Gastroesophageal sphincter (tissue), 4 donors: ENCODE measurements at regions not wholly inside any gene's neighbourhood (a gene's known extent, or its start where the extent isn't known, plus 50 kb on each side); places are given as distances from the start of the nearest gene placed in this dataset.

Source experiments
- ATAC-seq: fragments of 150-250 bp; one replicate; pipeline ENCODE4 v1.9.1; 2016; ENCODE audit warnings: mild to moderate bottlenecking, moderate library complexity
- H3K27ac ChIP-seq, 4 donors: fragments of 200-600 bp; sonication (generic) in 3 of 4; 1 replicate in 3 of 4; 2 replicates in 1 of 4; pipeline ENCODE4 v1.5.1; 2016 to 2019
- H3K27me3 ChIP-seq: fragments of 200-600 bp; sonication (generic); one replicate; pipeline ENCODE4 v1.5.1; 2019
- H3K36me3 ChIP-seq, 2 donors: fragments of 200-600 bp; sonication (generic); one replicate each; pipeline ENCODE4 v1.5.1; 2019; ENCODE audit warnings: control low read depth in 1 of 2
- H3K4me1 ChIP-seq, 3 donors: fragments of 200-600 bp; sonication (generic); 1 replicate in 2 of 3; 2 replicates in 1 of 3; pipeline ENCODE4 v1.5.1; 2016 to 2019; ENCODE audit warnings: control low read depth in 2 of 3
- H3K4me3 ChIP-seq, 2 donors: fragments of 200-600 bp; sonication (generic); one replicate each; pipeline ENCODE4 v1.5.1; 2019; ENCODE audit warnings: mild to moderate bottlenecking in 1 of 2, moderate library complexity in 1 of 2
- H3K9me3 ChIP-seq, 3 donors: fragments of 200-600 bp; sonication (generic); one replicate each; pipeline ENCODE4 v1.5.1; 2017 to 2019; ENCODE audit warnings: control low read depth in 2 of 3
- EP300 ChIP-seq: sonication (generic); formaldehyde crosslinking; IDR thresholded peaks from one replicate; pipeline ENCODE4 v1.6.1; 2017; ENCODE audit warnings: antibody characterized with exemption, mild to moderate bottlenecking
- POLR2A ChIP-seq, 2 donors: fragments of 450-650 bp; IDR thresholded peaks; one replicate each; pipeline ENCODE4 v1.6.1; 2017; ENCODE audit warnings: antibody characterized with exemption in 2 of 2, mild to moderate bottlenecking in 2 of 2, moderate library complexity in 1 of 2
- POLR2AphosphoS5 ChIP-seq: sonication (generic); formaldehyde crosslinking; IDR thresholded peaks from one replicate; pipeline ENCODE4 v1.6.1; 2017; ENCODE audit warnings: antibody characterized with exemption
- WGBS, 2 donors: methylation state at CpG; one replicate each; pipeline ENCODE4 v1.1.5; 2018; ENCODE audit warnings: low coverage in 1 of 2; 5-methylcytosine and 5-hydroxymethylcytosine counted together
- TF ChIP-seq, protein P1 (sequence below), 4 experiments: fragments of 200-600 bp in 2 of 4; fragments of 450-650 bp in 2 of 4; sonication (generic) in 1 of 4; IDR thresholded peaks; one replicate each; pipeline ENCODE4 v1.5.1; 2017 to 2019; ENCODE audit warnings: antibody characterized with exemption in 4 of 4, mild to moderate bottlenecking in 2 of 4, moderate library complexity in 2 of 4

DNA sequence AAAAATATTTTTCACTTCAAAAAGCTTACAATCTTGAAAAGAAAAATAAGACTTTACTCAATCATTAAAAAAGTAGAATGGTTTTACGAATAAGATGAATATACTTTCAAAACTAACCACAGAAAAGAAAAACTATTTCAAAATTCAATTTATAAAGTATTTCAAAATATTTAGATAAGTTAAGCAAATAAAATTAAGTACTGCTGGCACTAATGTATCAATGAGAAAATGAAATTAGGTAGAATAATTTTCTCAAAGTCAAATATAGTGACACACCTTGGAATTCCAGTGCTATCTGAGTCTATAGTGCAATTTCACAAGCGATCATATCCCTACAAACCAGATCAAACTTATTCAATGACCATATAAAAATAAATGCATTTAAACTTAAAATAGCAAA lies 109.8 kb upstream of the SEMA3A start:
- H3K9me3 ChIP-seq, result no peaks in the 10 kb centered on the region
- WGBS, 2 donors, result 82% methylated on average over 2 of the region's 2 CpGs
- H3K27ac ChIP-seq, result no peak overlapping the region
- ATAC-seq, result no peak
- no peak overlapping the region for H3K4me3 ChIP-seq
- H3K4me1 ChIP-seq, result no peaks in the 10 kb centered on the region
- no peaks in the 10 kb centered on the region for H3K36me3 ChIP-seq
- no peaks in the 10 kb centered on the region for H3K27me3 ChIP-seq
- TF ChIP-seq POLR2A (IDR thresholded peaks at IDR 0.05) (no peak), EP300 (no peak), POLR2AphosphoS5 (no peak)
- TF ChIP-seq, protein P1, sequence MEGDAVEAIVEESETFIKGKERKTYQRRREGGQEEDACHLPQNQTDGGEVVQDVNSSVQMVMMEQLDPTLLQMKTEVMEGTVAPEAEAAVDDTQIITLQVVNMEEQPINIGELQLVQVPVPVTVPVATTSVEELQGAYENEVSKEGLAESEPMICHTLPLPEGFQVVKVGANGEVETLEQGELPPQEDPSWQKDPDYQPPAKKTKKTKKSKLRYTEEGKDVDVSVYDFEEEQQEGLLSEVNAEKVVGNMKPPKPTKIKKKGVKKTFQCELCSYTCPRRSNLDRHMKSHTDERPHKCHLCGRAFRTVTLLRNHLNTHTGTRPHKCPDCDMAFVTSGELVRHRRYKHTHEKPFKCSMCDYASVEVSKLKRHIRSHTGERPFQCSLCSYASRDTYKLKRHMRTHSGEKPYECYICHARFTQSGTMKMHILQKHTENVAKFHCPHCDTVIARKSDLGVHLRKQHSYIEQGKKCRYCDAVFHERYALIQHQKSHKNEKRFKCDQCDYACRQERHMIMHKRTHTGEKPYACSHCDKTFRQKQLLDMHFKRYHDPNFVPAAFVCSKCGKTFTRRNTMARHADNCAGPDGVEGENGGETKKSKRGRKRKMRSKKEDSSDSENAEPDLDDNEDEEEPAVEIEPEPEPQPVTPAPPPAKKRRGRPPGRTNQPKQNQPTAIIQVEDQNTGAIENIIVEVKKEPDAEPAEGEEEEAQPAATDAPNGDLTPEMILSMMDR (IDR thresholded peaks at IDR 0.05), result no peak

DNA sequence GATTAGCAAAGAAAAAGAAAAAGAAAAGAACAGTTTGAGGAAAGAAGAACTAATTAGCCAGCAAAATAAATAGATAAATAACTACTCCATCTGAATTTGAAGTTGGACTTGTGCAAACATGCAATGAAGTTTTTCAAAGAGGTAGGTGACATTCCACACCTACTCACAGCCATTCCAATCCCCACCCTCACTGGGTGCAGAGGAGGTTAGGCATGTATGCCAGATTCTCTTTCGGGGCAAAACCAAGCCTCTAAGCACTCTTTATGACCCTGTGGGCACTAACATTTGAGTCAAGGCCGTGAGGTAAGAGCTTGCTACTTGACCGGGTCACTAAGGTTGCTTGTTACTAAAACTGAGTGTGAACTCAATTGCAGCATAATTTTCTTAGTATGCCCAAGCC lies 108.4 kb upstream of the SEMA3A start:
- H3K9me3 ChIP-seq, result no peaks in the 10 kb centered on the region
- WGBS, 2 donors, result 83% methylated on average over 1 to 3 of the region's 3 CpGs
- no peak overlapping the region for H3K4me3 ChIP-seq
- H3K4me1 ChIP-seq, result no peaks in the 10 kb centered on the region
- H3K27ac ChIP-seq, result peak overlapping the region in 1 of 4 donors; percentile 8
- H3K27me3 ChIP-seq, result no peaks in the 10 kb centered on the region
- no peak for TF ChIP-seq POLR2A (IDR thresholded peaks at IDR 0.05)
- TF ChIP-seq EP300, result no peak
- TF ChIP-seq, protein P1 (IDR thresholded peaks at IDR 0.05), result no peak
- TF ChIP-seq POLR2AphosphoS5, result no peak
- ATAC-seq, result no peak
- H3K36me3 ChIP-seq, result no peaks in the 10 kb centered on the region

DNA sequence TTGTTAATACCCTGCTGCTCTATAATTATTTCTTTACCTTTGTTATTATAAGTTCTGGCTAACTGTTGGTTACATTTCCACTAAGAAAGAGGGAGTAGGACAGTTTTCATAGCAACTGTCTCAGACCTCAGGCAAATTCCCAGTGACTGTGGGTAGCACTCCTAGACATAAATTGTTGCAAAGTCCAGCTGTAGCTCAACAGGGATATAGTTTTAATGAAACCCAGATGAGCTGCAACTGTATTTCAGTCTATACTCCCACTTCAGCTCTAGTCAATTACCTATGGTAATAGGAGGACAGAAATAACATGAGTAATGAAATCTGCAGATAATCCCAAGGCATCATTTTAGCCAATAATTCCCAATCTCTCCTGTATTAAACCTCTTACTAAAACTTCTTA lies 103.0 kb upstream of the SEMA3A start:
- ATAC-seq, result no peak
- Histone ChIP-seq H3K27ac (no peak overlapping the region), H3K9me3 (no peaks in the 10 kb centered on the region), H3K4me1 (no peaks in the 10 kb centered on the region), H3K4me3 (no peak overlapping the region), H3K27me3 (no peaks in the 10 kb centered on the region), H3K36me3 (no peaks in the 10 kb centered on the region)
- TF ChIP-seq POLR2A (IDR thresholded peaks at IDR 0.05) (no peak), EP300 (no peak), POLR2AphosphoS5 (no peak)
- TF ChIP-seq, protein P1 (IDR thresholded peaks at IDR 0.05), result no peak

DNA sequence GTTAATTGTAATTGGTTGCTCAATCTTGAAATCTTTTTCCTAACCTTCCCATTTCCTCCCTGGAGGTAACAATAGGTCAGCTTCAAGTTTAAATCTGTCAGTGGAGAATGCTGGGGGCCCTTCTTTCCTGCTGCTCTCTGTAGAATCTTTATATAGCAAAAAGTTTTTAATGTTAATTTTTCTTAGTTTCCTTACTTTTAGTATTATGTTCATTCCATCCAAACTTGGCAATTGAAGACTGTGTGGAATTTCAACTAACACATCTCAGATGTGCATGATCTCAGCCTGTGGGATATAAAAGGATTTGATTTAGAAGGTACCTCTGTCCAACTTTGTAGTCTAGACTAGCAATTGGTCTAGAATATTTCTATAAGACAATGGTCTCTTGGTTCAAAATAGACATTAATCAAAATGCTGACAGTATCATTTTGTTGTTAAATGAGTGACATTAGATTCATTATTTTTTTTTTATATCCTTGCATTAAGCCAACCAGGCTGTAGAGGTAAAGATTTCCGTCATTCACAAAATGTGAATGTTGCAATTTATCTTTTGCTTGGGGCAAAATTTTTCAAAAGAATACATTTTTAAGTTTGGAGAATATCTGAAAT lies 100.4 kb upstream of the SEMA3A start:
- Histone ChIP-seq H3K9me3 (no peaks in the 10 kb centered on the region), H3K4me1 (no peaks in the 10 kb centered on the region), H3K36me3 (no peaks in the 10 kb centered on the region), H3K4me3 (no peak overlapping the region), H3K27ac (no peak overlapping the region), H3K27me3 (no peaks in the 10 kb centered on the region)
- no peak for ATAC-seq
- WGBS, 2 donors, result 89 to 100% methylated on average over 1 of the region's 1 CpG
- TF ChIP-seq EP300, result no peak
- no peak for TF ChIP-seq POLR2A (IDR thresholded peaks at IDR 0.05)
- no peak for TF ChIP-seq POLR2AphosphoS5
- TF ChIP-seq, protein P1 (IDR thresholded peaks at IDR 0.05), result no peak

DNA sequence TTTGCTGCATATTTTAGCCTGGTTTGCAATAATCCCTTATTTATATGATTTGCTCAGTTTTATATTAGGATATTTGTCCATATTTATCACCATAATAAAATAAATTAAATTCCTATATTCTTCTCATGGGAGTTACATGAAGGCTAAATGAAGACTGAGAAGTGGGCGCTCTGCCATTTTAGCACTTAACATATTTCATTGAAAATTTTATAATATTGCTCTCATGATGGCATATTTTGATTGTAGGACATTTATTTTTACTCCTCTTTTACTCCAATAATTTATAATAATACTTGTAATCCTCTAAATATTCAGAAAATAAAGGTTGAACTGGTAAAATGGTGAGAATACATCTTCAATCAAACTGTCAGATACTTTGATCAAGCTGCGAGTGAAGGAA lies 99.8 kb upstream of the SEMA3A start:
- no peak for ATAC-seq
- WGBS, 2 donors, result 93 to 100% methylated on average over 2 of the region's 2 CpGs
- no peaks in the 10 kb centered on the region for H3K4me1 ChIP-seq
- no peak for TF ChIP-seq POLR2AphosphoS5
- no peak for TF ChIP-seq EP300
- TF ChIP-seq POLR2A (IDR thresholded peaks at IDR 0.05), result no peak
- TF ChIP-seq, protein P1 (IDR thresholded peaks at IDR 0.05), result no peak
- H3K9me3 ChIP-seq, result no peaks in the 10 kb centered on the region
- H3K27me3 ChIP-seq, result no peaks in the 10 kb centered on the region
- H3K27ac ChIP-seq, result no peak overlapping the region
- no peak overlapping the region for H3K4me3 ChIP-seq
- no peaks in the 10 kb centered on the region for H3K36me3 ChIP-seq
